CD4-positive, alpha-beta memory T cell (primary cell): ENCODE measurements at regions not wholly inside any gene's neighbourhood (a gene's known extent, or its start where the extent isn't known, plus 50 kb on each side); places are given as distances from the start of the nearest gene placed in this dataset.

Experiments used
- CTCF ChIA-PET: fragments of 350-600 bp; sonication (Branson Sonifier 250); formaldehyde crosslinking; loops from one replicate; lab custom pipeline; 2021; ENCODE audit warnings: inconsistent platforms; ENCODE audit not compliant: partially characterized antibody; lab: Charles Lee
- POLR2A ChIA-PET: fragments of 350-600 bp; sonication (Branson Sonifier 250); formaldehyde crosslinking; loops from one replicate; lab custom pipeline; 2021; ENCODE audit not compliant: partially characterized antibody; lab: Charles Lee
- DNase-seq, 5 donors: peaks; one replicate each; pipeline versions ENCODE4 v3.0.0 to v3.0.0-alpha.2; 2020 to 2022; ENCODE audit warnings: mixed read lengths in 1 of 5
- H3K27ac ChIP-seq: one replicate; pipeline ENCODE4 v1.7.0; 2013; ENCODE audit warnings: low read depth, low read length
- H3K27me3 ChIP-seq: 2 replicates; pipeline ENCODE4 v1.7.0; 2013; ENCODE audit warnings: mild to moderate bottlenecking, low read length, moderate library complexity; ENCODE audit not compliant: insufficient read depth
- H3K36me3 ChIP-seq: 2 replicates; pipeline ENCODE4 v1.7.0; 2013; ENCODE audit warnings: mild to moderate bottlenecking, low read length, moderate library complexity; ENCODE audit not compliant: insufficient read depth
- H3K4me1 ChIP-seq: 2 replicates; pipeline ENCODE4 v1.7.0; 2013; ENCODE audit warnings: mild to moderate bottlenecking, low read length, moderate library complexity; ENCODE audit not compliant: insufficient read depth
- H3K4me3 ChIP-seq, 2 donors: one replicate each; pipeline ENCODE4 v1.7.0; 2013; ENCODE audit warnings: low read length in 2 of 2, mild to moderate bottlenecking in 1 of 2
- H3K9me3 ChIP-seq, 2 donors: one replicate each; pipeline ENCODE4 v1.7.0; 2013; ENCODE audit warnings: low read length in 2 of 2, control low read depth in 1 of 2; ENCODE audit not compliant: control insufficient read depth in 1 of 2
- H3K27ac Mint-ChIP-seq, 7 donors: one replicate each; pipeline ENCODE4 v1.8.0; 2020 to 2021; ENCODE audit warnings: mixed read lengths in 7 of 7, mild to moderate bottlenecking in 6 of 7, inconsistent platforms in 3 of 7, moderate library complexity in 3 of 7
- H3K27me3 Mint-ChIP-seq, 2 donors: one replicate each; pipeline ENCODE4 v1.8.0; 2020 to 2021; ENCODE audit warnings: mixed read lengths in 2 of 2
- H3K36me3 Mint-ChIP-seq, 2 donors: one replicate each; pipeline ENCODE4 v1.8.0; 2020 to 2021; ENCODE audit warnings: mixed read lengths in 2 of 2, inconsistent platforms in 1 of 2, mild to moderate bottlenecking in 1 of 2
- H3K4me1 Mint-ChIP-seq, 4 donors: one replicate each; pipeline ENCODE4 v1.8.0; 2020 to 2021; ENCODE audit warnings: mixed read lengths in 4 of 4, mild to moderate bottlenecking in 1 of 4
- H3K4me3 Mint-ChIP-seq, 8 donors: one replicate each; pipeline ENCODE4 v1.8.0; 2020 to 2021; ENCODE audit warnings: mixed read lengths in 8 of 8, mild to moderate bottlenecking in 7 of 8, moderate library complexity in 6 of 8, inconsistent platforms in 3 of 8
- H3K9me3 Mint-ChIP-seq, 8 donors: one replicate each; pipeline ENCODE4 v1.8.0; 2020 to 2021; ENCODE audit warnings: mixed read lengths in 8 of 8, mild to moderate bottlenecking in 5 of 8, inconsistent platforms in 3 of 8, moderate library complexity in 1 of 8
- intact Hi-C: fragments of 100-400 bp; cut with micrococcal nuclease; formaldehyde crosslinking; loops from one replicate; pipeline ENCODE4 v1.15.1; 2023

DNA sequence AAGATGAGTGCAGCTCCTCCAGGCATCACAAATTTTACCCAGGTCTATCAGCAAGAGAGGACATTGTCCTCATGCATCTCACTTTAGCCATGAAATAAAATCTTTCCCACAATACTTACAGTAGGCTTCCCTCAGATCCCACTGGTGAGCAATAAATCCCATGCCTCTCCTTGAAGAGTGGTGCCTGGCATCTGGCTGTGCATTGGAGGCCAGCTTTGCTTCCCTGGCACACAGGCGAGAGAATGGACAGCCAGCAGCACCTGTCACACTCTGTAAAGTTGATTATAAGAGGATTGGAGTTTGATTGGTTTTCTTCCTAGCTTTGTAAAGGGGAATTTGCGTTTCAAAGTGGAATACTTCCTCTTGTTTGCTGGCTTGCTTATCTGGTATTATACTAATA, 1153.9 kb downstream of the AACS start:
- Mint-ChIP-seq H3K4me3 (no peak overlapping the region), H3K27me3 (no peaks in the 10 kb centered on the region), H3K4me1 (no peaks in the 10 kb centered on the region), H3K27ac (no peak overlapping the region), H3K36me3 (no peaks in the 10 kb centered on the region), H3K9me3 (peaks cover 0 to 5% (median 0%) of the 10 kb centered on the region in 8 donors)
- CTCF ChIA-PET = no interaction called here
- POLR2A ChIA-PET = no interaction called here
- Histone ChIP-seq H3K27ac (no peak overlapping the region), H3K4me3 (no peak overlapping the region), H3K27me3 (no peaks in the 10 kb centered on the region), H3K4me1 (no peaks in the 10 kb centered on the region), H3K9me3 (no peaks in the 10 kb centered on the region), H3K36me3 (no peaks in the 10 kb centered on the region)
- intact Hi-C loops = no loop called here
- no peak for DNase-seq

DNA sequence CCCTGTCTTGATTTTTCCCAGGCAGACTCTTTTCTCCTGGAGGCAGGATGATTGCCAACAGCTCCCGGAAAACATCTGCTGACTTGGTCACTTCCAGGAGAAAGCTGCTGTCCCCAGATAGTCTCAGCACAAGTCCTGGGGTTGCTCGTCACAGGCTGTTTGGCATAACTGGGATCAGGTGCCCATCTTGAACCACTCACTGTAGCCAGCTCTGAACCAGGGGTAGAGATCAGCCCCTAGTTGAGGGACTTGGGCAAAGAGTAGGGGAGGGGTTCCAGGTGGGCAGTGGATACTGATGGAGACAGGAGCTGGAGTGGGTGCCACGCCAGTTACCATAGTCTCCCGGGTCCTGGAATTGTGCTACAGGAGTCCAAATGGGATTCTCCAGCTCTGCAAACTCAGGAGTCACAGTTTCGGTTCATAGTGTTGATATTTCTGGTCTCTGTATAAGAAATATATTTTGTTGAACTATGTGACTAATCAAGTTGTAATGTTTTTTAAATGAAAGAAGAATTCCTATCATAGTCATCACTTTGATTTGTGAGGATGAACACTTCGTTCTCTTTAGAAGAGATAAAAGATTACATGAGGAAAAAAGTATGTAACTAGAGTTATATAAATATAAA, 1154.5 kb downstream of the AACS start:
- H3K4me3 Mint-ChIP-seq = no peak overlapping the region
- Histone ChIP-seq H3K9me3 (no peaks in the 10 kb centered on the region), H3K27ac (no peak overlapping the region), H3K4me3 (no peak overlapping the region), H3K36me3 (no peaks in the 10 kb centered on the region), H3K27me3 (no peaks in the 10 kb centered on the region), H3K4me1 (no peaks in the 10 kb centered on the region)
- ChIA-PET CTCF (no interaction called here), POLR2A (no interaction called here)
- no peaks in the 10 kb centered on the region for H3K36me3 Mint-ChIP-seq
- no peak for DNase-seq
- no peaks in the 10 kb centered on the region for H3K27me3 Mint-ChIP-seq
- peaks cover 0 to 9% (median 0%) of the 10 kb centered on the region in 8 donors for H3K9me3 Mint-ChIP-seq
- no peak overlapping the region for H3K27ac Mint-ChIP-seq
- intact Hi-C loops = no loop called here
- no peaks in the 10 kb centered on the region for H3K4me1 Mint-ChIP-seq

DNA sequence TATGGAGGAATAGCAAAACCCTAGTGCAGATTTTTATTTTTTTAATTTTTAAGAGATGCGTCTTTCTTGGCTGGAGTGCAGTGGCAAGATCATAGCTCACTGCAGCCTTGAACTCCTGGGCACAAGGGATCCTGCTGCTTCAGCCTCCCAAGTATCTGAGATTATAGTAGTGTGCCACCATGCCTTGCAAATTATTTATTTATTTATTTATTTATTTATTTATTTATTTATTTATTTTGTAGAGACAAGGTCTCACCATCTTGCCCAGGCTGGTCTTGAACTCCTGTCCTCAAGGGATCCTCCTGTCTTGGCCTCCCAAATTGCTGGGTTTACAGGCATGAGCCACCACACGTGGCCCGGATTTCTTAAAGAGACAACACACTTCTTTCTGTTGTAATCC, 1158.8 kb downstream of the AACS start:
- no peak overlapping the region for H3K27ac Mint-ChIP-seq
- no peaks in the 10 kb centered on the region for H3K36me3 Mint-ChIP-seq
- no peaks in the 10 kb centered on the region for H3K36me3 ChIP-seq
- ChIA-PET POLR2A (no interaction called here), CTCF (no interaction called here)
- DNase-seq = no peak
- intact Hi-C loops = no loop called here
- H3K9me3 ChIP-seq = no peaks in the 10 kb centered on the region
- H3K4me3 Mint-ChIP-seq = no peak overlapping the region
- H3K4me3 ChIP-seq = no peak overlapping the region
- no peaks in the 10 kb centered on the region for H3K4me1 Mint-ChIP-seq
- no peaks in the 10 kb centered on the region for H3K27me3 Mint-ChIP-seq
- H3K27me3 ChIP-seq = no peaks in the 10 kb centered on the region
- no peak overlapping the region for H3K27ac ChIP-seq
- H3K9me3 Mint-ChIP-seq = peaks cover 2 to 21% (median 11%) of the 10 kb centered on the region in 8 donors
- no peaks in the 10 kb centered on the region for H3K4me1 ChIP-seq

DNA sequence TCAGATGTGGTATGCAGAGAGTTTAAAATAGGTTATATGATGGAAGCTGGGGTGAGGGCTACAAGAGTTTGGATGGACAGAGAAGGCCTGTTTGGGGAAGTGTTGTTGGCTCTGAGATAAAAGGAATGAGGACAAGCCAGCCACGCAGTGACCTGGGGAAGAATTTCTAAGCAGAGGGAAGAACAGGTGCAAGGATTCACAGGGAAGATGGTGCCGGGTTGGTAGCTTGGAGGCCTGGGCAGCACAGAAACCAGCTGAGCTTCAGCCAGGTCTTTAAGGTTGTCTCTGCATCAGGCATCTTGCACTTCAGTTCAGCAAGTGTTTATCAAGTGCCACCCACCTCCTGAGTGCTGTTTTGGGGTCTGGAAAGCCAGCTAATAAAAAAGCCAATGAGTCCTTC, 1163.7 kb downstream of the AACS start:
- no peak overlapping the region for H3K4me3 Mint-ChIP-seq
- Histone ChIP-seq H3K27ac (no peak overlapping the region), H3K4me1 (no peaks in the 10 kb centered on the region), H3K4me3 (no peak overlapping the region), H3K27me3 (no peaks in the 10 kb centered on the region), H3K9me3 (no peaks in the 10 kb centered on the region), H3K36me3 (no peaks in the 10 kb centered on the region)
- DNase-seq = no peak
- ChIA-PET CTCF (no interaction called here), POLR2A (no interaction called here)
- intact Hi-C loops = no loop called here
- H3K36me3 Mint-ChIP-seq = no peaks in the 10 kb centered on the region
- no peak overlapping the region for H3K27ac Mint-ChIP-seq
- H3K9me3 Mint-ChIP-seq = peaks cover 2 to 19% (median 14%) of the 10 kb centered on the region in 8 donors
- H3K4me1 Mint-ChIP-seq = no peaks in the 10 kb centered on the region
- H3K27me3 Mint-ChIP-seq = no peaks in the 10 kb centered on the region

DNA sequence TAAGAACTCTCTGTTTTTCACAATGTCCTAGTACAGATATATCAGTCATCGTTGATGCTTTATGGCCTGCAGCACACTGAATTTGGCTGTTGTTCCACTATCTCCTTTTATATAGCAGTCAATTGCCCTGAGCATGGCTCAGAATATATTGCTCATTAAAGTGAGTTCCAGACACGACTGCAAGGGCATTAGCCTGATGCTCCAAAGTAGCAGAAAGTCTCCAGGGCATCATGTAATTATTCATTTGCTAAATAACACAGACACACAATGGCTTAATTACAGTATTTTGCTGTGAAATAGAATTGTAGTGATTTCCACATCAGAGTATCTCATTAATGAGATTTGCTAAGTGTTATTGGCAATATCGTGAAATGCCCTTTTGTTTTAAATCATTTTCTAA, 1167.5 kb downstream of the AACS start:
- H3K27ac Mint-ChIP-seq = no peak overlapping the region
- intact Hi-C loops = no loop called here
- H3K36me3 Mint-ChIP-seq = no peaks in the 10 kb centered on the region
- Histone ChIP-seq H3K27me3 (no peaks in the 10 kb centered on the region), H3K36me3 (no peaks in the 10 kb centered on the region), H3K4me3 (no peak overlapping the region), H3K4me1 (no peaks in the 10 kb centered on the region), H3K9me3 (no peaks in the 10 kb centered on the region), H3K27ac (no peak overlapping the region)
- no peaks in the 10 kb centered on the region for H3K27me3 Mint-ChIP-seq
- ChIA-PET POLR2A (no interaction called here), CTCF (no interaction called here)
- peaks cover 0 to 6% (median 1%) of the 10 kb centered on the region in 8 donors for H3K9me3 Mint-ChIP-seq
- H3K4me1 Mint-ChIP-seq = no peaks in the 10 kb centered on the region
- H3K4me3 Mint-ChIP-seq = no peak overlapping the region
- DNase-seq = no peak

DNA sequence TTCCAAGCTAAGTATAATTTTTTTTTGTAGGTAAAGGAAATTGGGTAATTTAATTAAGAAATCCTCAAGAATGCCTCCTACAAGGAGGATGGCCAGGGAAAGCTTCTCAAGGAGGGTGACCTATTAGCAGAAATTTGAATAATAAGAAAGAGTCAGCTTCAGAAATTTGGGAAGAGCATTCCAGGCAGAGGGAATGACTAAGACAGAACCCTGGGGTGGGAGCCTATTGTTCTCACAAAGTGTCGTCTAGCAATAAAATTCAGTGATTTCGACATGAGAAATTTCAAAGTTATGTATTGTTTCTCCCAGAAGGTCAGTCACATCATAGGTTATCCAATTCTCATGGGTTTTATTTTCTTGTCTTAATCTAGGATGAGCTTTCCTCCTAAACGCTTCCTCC, 1168.4 kb downstream of the AACS start:
- intact Hi-C loops = no loop called here
- no peak overlapping the region for H3K4me3 ChIP-seq

DNA sequence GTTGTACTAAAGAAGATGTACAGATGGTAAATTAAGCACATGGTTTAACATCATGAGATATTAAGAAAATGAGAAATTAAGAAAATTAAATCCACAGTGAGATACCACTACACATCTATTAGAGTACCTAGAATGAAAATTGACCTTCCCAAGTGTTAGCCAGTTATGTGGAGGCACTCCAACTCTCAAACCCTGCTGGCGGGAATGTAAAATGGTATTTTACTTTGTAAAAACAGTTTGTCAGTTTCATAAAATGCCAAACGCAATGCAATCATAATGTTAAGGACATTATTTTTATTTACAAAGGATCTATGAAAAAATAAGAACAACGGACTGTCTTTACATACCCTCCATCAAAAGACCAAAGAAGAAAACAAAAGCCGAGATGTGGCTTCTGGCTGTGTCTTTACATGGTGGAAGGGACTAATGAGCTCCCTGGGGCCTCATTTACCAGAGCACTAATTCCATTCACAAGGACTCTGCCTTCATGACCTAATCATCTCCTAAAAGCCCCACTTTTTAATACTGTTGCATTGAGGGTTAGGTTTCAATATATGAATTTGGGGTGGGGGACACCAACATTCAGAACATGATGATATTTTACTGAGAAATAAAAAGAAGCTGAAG, 1178.7 kb downstream of the AACS start:
- H3K4me1 Mint-ChIP-seq = no peaks in the 10 kb centered on the region
- no peaks in the 10 kb centered on the region for H3K27me3 Mint-ChIP-seq
- H3K9me3 Mint-ChIP-seq = peaks cover 0 to 7% (median 3%) of the 10 kb centered on the region in 8 donors
- Histone ChIP-seq H3K4me3 (no peak overlapping the region), H3K27me3 (no peaks in the 10 kb centered on the region), H3K9me3 (no peaks in the 10 kb centered on the region), H3K27ac (no peak overlapping the region), H3K36me3 (no peaks in the 10 kb centered on the region), H3K4me1 (no peaks in the 10 kb centered on the region)
- H3K27ac Mint-ChIP-seq = no peak overlapping the region
- CTCF ChIA-PET = no interaction called here
- no peak overlapping the region for H3K4me3 Mint-ChIP-seq
- no peaks in the 10 kb centered on the region for H3K36me3 Mint-ChIP-seq
- intact Hi-C loops = no loop called here
- DNase-seq = no peak
- POLR2A ChIA-PET = no interaction called here

More for the DNA sequence above, 1168.4 kb downstream of the AACS start:
- H3K27ac ChIP-seq = no peak overlapping the region
- no peak overlapping the region for H3K4me3 Mint-ChIP-seq
- peaks cover 0 to 7% (median 2%) of the 10 kb centered on the region in 8 donors for H3K9me3 Mint-ChIP-seq
- no peak overlapping the region for H3K27ac Mint-ChIP-seq
- H3K9me3 ChIP-seq = no peaks in the 10 kb centered on the region
- CTCF ChIA-PET = no interaction called here
- no peaks in the 10 kb centered on the region for H3K4me1 ChIP-seq
- H3K36me3 Mint-ChIP-seq = no peaks in the 10 kb centered on the region
- no peaks in the 10 kb centered on the region for H3K4me1 Mint-ChIP-seq
- no peak for DNase-seq
- POLR2A ChIA-PET = no interaction called here
- no peaks in the 10 kb centered on the region for H3K27me3 Mint-ChIP-seq
- no peaks in the 10 kb centered on the region for H3K27me3 ChIP-seq
- no peaks in the 10 kb centered on the region for H3K36me3 ChIP-seq
